ENCODE measurements at regions not wholly inside any gene's neighbourhood (a gene's known extent, or its start where the extent isn't known, plus 50 kb on each side); places are given as distances from the start of the nearest gene placed in this dataset.

GRCh38 chr1:157335056-157335455, 196.9 kb upstream of the ETV3 start:
- POLR2A ChIA-PET, result no interaction called here
- Mint-ChIP-seq H3K4me3 (no peak overlapping the region), H3K27ac (no peak overlapping the region), H3K9me3 (peaks cover 45% of the 10 kb centered on the region), H3K4me1 (peaks cover 6% of the 10 kb centered on the region), H3K27me3 (ENCODE audit: low read depth) (peaks cover 4% of the 10 kb centered on the region; the same call in 1 of the 2 replicates), H3K36me3 (peaks cover 13% of the 10 kb centered on the region)
- ATAC-seq, result no peak
- TF ChIP-seq, protein P1, sequence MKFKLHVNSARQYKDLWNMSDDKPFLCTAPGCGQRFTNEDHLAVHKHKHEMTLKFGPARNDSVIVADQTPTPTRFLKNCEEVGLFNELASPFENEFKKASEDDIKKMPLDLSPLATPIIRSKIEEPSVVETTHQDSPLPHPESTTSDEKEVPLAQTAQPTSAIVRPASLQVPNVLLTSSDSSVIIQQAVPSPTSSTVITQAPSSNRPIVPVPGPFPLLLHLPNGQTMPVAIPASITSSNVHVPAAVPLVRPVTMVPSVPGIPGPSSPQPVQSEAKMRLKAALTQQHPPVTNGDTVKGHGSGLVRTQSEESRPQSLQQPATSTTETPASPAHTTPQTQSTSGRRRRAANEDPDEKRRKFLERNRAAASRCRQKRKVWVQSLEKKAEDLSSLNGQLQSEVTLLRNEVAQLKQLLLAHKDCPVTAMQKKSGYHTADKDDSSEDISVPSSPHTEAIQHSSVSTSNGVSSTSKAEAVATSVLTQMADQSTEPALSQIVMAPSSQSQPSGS (CRISPR knock-in tag; IDR thresholded peaks at IDR 0.05; ENCODE audit: borderline replicate concordance, low read depth), result no peak
- TF ChIP-seq TP53 (CRISPR knock-in tag; IDR thresholded peaks at IDR 0.05) (no peak), ZNF532 (CRISPR knock-in tag; IDR thresholded peaks at IDR 0.05; ENCODE audit: borderline replicate concordance) (no peak), ZNF416 (CRISPR knock-in tag; IDR thresholded peaks at IDR 0.05) (no peak), NR3C1 (CRISPR knock-in tag; conservative IDR thresholded peaks at IDR 0.05; ENCODE audit: low read depth) (no peak), ETV6 (CRISPR knock-in tag; IDR thresholded peaks at IDR 0.05) (no peak), ARID4B (CRISPR knock-in tag; IDR thresholded peaks at IDR 0.05; ENCODE audit: borderline replicate concordance) (no peak), ZNF121 (CRISPR knock-in tag; IDR thresholded peaks at IDR 0.05) (no peak), ATF1 (CRISPR knock-in tag; IDR thresholded peaks at IDR 0.05) (no peak), PRDM15 (CRISPR knock-in tag; IDR thresholded peaks at IDR 0.05) (no peak), FOXK1 (CRISPR knock-in tag; IDR thresholded peaks at IDR 0.05) (no peak), ZBTB21 (CRISPR knock-in tag; IDR thresholded peaks at IDR 0.05; ENCODE audit: borderline replicate concordance) (no peak), ZNF263 (CRISPR knock-in tag; IDR thresholded peaks at IDR 0.05; ENCODE audit: low read depth) (no peak), NFYB (CRISPR knock-in tag; conservative IDR thresholded peaks at IDR 0.05; ENCODE audit: low read depth) (no peak), E2F4 (CRISPR knock-in tag; IDR thresholded peaks at IDR 0.05; ENCODE audit: borderline replicate concordance, low read depth) (no peak), SOX15 (CRISPR knock-in tag; IDR thresholded peaks at IDR 0.05) (no peak), ESRRA (CRISPR knock-in tag; IDR thresholded peaks at IDR 0.05; ENCODE audit: borderline replicate concordance) (no peak)
- TF ChIP-seq, protein P2, sequence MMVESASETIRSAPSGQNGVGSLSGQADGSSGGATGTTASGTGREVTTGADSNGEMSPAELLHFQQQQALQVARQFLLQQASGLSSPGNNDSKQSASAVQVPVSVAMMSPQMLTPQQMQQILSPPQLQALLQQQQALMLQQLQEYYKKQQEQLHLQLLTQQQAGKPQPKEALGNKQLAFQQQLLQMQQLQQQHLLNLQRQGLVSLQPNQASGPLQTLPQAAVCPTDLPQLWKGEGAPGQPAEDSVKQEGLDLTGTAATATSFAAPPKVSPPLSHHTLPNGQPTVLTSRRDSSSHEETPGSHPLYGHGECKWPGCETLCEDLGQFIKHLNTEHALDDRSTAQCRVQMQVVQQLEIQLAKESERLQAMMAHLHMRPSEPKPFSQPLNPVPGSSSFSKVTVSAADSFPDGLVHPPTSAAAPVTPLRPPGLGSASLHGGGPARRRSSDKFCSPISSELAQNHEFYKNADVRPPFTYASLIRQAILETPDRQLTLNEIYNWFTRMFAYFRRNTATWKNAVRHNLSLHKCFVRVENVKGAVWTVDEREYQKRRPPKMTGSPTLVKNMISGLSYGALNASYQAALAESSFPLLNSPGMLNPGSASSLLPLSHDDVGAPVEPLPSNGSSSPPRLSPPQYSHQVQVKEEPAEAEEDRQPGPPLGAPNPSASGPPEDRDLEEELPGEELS (CRISPR knock-in tag; IDR thresholded peaks at IDR 0.05), result no peak
- DNase-seq (ENCODE audit: low spot score), result no peak
- CTCF ChIA-PET, result no interaction called here

Data from WTC11 (cell line).